HL-60 (cell line): ENCODE measurements at regions not wholly inside any gene's neighbourhood (a gene's known extent, or its start where the extent isn't known, plus 50 kb on each side); places are given as distances from the start of the nearest gene placed in this dataset.

ENCODE experiments used
- DNase-seq, 2 experiments: peaks; one replicate each; pipeline ENCODE4 v3.0.0-alpha.2; 2010 to 2020; ENCODE audit warnings: low read depth in 1 of 2, low spot score in 1 of 2
- H3K27ac ChIP-seq: fragments of 250-450 bp; sonication (Bioruptor Pico); replicated peaks from 2 replicates; pipeline ENCODE4 v1.5.1; 2020; ENCODE audit warnings: mild to moderate bottlenecking, moderate library complexity
- H3K27me3 ChIP-seq: fragments of 250-450 bp; sonication (Bioruptor Pico); 2 replicates; pipeline ENCODE4 v1.5.1; 2021; ENCODE audit warnings: mild to moderate bottlenecking, moderate library complexity; ENCODE audit not compliant: insufficient read depth, poor library complexity, severe bottlenecking
- H3K4me3 ChIP-seq: replicated peaks from 2 replicates; pipeline ENCODE4 v1.5.1; 2011; ENCODE audit warnings: mild to moderate bottlenecking, control low read depth, low read length; ENCODE audit not compliant: insufficient read depth
- GABPA ChIP-seq: IDR thresholded peaks from 2 replicates; pipeline ENCODE4 v1.6.1; 2012; ENCODE audit warnings: low read depth
- POLR2AphosphoS5 ChIP-seq: IDR thresholded peaks from 2 replicates; pipeline ENCODE4 v1.6.1; 2012; ENCODE audit warnings: low read depth
- SPI1 ChIP-seq: IDR thresholded peaks from 2 replicates; pipeline ENCODE4 v1.6.1; 2012; ENCODE audit warnings: low read depth, mild to moderate bottlenecking, borderline replicate concordance
- TF ChIP-seq, protein P1 (sequence below): IDR thresholded peaks from one replicate; pipeline ENCODE4 v1.5.1; 2011; ENCODE audit warnings: low read length, control low read depth, inconsistent platforms; ENCODE audit not compliant: insufficient read depth
- TF ChIP-seq, protein P2 (sequence below): IDR thresholded peaks from 2 replicates; pipeline ENCODE4 v1.6.1; 2012; ENCODE audit warnings: low read depth; ENCODE audit not compliant: insufficient replicate concordance

DNA sequence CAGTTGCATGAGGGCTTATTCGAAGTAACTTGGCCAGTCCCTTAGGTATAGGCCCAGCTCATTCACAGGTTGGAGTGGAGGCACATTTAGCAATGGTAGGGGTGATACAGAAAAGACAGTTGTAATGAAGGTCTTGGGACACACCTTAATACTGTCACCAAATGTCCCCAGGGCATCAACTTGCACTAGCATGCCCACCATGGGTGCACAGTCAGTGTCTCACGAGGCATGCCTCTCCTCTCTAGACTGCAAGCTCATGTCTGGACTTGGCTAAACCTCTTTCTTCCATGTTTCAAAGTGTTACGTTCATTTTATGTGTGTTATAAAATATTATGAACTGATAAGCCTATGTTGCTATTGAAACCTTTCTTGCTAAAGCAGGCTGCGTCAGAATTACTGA lies 124.0 kb upstream of the ECI2 start:
- Histone ChIP-seq H3K27ac (no peak overlapping the region), H3K27me3 (no peaks in the 10 kb centered on the region), H3K4me3 (no peak overlapping the region)
- TF ChIP-seq GABPA (no peak), POLR2AphosphoS5 (no peak), SPI1 (no peak)
- TF ChIP-seq, protein P1, sequence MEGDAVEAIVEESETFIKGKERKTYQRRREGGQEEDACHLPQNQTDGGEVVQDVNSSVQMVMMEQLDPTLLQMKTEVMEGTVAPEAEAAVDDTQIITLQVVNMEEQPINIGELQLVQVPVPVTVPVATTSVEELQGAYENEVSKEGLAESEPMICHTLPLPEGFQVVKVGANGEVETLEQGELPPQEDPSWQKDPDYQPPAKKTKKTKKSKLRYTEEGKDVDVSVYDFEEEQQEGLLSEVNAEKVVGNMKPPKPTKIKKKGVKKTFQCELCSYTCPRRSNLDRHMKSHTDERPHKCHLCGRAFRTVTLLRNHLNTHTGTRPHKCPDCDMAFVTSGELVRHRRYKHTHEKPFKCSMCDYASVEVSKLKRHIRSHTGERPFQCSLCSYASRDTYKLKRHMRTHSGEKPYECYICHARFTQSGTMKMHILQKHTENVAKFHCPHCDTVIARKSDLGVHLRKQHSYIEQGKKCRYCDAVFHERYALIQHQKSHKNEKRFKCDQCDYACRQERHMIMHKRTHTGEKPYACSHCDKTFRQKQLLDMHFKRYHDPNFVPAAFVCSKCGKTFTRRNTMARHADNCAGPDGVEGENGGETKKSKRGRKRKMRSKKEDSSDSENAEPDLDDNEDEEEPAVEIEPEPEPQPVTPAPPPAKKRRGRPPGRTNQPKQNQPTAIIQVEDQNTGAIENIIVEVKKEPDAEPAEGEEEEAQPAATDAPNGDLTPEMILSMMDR, result no peak
- TF ChIP-seq, protein P2, sequence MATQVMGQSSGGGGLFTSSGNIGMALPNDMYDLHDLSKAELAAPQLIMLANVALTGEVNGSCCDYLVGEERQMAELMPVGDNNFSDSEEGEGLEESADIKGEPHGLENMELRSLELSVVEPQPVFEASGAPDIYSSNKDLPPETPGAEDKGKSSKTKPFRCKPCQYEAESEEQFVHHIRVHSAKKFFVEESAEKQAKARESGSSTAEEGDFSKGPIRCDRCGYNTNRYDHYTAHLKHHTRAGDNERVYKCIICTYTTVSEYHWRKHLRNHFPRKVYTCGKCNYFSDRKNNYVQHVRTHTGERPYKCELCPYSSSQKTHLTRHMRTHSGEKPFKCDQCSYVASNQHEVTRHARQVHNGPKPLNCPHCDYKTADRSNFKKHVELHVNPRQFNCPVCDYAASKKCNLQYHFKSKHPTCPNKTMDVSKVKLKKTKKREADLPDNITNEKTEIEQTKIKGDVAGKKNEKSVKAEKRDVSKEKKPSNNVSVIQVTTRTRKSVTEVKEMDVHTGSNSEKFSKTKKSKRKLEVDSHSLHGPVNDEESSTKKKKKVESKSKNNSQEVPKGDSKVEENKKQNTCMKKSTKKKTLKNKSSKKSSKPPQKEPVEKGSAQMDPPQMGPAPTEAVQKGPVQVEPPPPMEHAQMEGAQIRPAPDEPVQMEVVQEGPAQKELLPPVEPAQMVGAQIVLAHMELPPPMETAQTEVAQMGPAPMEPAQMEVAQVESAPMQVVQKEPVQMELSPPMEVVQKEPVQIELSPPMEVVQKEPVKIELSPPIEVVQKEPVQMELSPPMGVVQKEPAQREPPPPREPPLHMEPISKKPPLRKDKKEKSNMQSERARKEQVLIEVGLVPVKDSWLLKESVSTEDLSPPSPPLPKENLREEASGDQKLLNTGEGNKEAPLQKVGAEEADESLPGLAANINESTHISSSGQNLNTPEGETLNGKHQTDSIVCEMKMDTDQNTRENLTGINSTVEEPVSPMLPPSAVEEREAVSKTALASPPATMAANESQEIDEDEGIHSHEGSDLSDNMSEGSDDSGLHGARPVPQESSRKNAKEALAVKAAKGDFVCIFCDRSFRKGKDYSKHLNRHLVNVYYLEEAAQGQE, result no peak
- no peak for DNase-seq

DNA sequence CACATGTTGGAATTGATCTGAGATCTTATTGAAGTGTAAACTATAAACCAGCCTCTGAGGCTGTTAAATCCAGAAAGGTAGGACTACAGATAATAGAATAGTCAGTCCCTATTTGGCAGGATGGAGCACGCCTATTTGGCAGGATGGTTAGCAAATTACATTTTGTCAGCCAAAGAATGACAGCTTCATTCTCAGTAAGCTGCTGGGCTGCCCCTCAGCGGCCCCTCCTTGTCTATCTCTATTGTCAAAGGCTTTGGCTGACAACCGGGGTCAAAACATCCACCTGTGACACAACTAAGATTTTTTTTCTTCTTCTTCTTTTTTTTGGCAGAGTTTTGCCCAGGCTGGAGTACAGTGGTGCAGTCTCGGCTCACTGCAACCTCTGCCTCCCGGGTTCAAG lies 123.4 kb upstream of the ECI2 start:
- TF ChIP-seq GABPA, result no peak
- TF ChIP-seq, protein P1, result no peak
- TF ChIP-seq, protein P2, result no peak
- TF ChIP-seq POLR2AphosphoS5, result no peak
- no peak for TF ChIP-seq SPI1
- DNase-seq, result no peak
- no peak overlapping the region for H3K27ac ChIP-seq
- no peaks in the 10 kb centered on the region for H3K27me3 ChIP-seq
- no peak overlapping the region for H3K4me3 ChIP-seq

DNA sequence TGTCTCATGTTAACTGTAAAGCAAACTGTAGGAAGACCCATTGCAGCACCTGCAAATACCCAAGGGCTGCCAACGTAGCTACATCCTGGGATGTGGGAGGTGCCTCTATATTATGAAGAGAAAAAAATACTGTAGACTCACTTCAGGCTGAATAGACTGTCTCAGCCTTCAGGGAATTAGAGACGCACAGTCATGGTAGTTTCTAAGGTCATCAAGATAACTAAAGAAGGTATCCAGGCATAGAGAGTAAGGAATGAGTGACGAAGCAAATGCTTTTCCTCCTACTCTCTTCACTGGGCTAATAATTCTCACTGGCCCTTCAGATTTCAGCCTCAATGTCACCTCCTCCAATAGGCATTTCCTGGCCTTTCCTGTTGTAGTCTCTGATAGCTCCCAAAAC lies 121.6 kb upstream of the ECI2 start:
- DNase-seq, result no peak
- H3K4me3 ChIP-seq, result no peak overlapping the region
- TF ChIP-seq POLR2AphosphoS5 (no peak), GABPA (no peak), SPI1 (no peak)
- TF ChIP-seq, protein P2, result no peak
- TF ChIP-seq, protein P1, result no peak
- H3K27me3 ChIP-seq, result no peaks in the 10 kb centered on the region
- H3K27ac ChIP-seq, result no peak overlapping the region
